Adrenal gland (tissue), 9 donors: ENCODE measurements at regions not wholly inside any gene's neighbourhood (a gene's known extent, or its start where the extent isn't known, plus 50 kb on each side); places are given as distances from the start of the nearest gene placed in this dataset.

Experiments used
- DNase-seq, 7 donors: peaks; one replicate each; pipeline ENCODE4 v3.0.0-alpha.2; 2019 to 2020
- H3K27ac ChIP-seq, 5 donors: fragments of 200-600 bp; sonication (generic) in 4 of 5; 1 replicate in 3 of 5; 2 replicates in 2 of 5; pipeline versions ENCODE4 v1.5.1 to v1.8.0; 2016 to 2020; ENCODE audit warnings: mild to moderate bottlenecking in 1 of 5
- H3K27me3 ChIP-seq: fragments of 200-600 bp; 2 replicates; pipeline ENCODE4 v1.8.0; 2021
- H3K36me3 ChIP-seq, 2 donors: fragments of 200-600 bp; replicated peaks in 1 of 2; 1 replicate in 1 of 2; 2 replicates in 1 of 2; pipeline versions ENCODE4 v1.5.1 to v1.8.0; 2018 to 2022
- H3K4me1 ChIP-seq, 2 donors: fragments of 200-600 bp; replicated peaks in 1 of 2; 1 replicate in 1 of 2; 2 replicates in 1 of 2; pipeline versions ENCODE4 v1.5.1 to v1.8.0; 2018 to 2021
- H3K4me3 ChIP-seq, 4 donors: fragments of 200-600 bp; sonication (generic) in 3 of 4; one replicate each; pipeline ENCODE4 v1.5.1; 2016 to 2018
- H3K9me3 ChIP-seq, 3 donors: fragments of 200-600 bp; sonication (generic) in 1 of 3; replicated peaks in 1 of 3; 1 replicate in 2 of 3; 2 replicates in 1 of 3; pipeline versions ENCODE4 v1.5.1 to v1.8.0; 2016 to 2021
- POLR2A ChIP-seq, 2 donors: fragments of 450-650 bp; IDR thresholded peaks; one replicate each; pipeline ENCODE4 v1.6.1; 2017; ENCODE audit warnings: antibody characterized with exemption in 2 of 2, mild to moderate bottlenecking in 2 of 2, moderate library complexity in 1 of 2
- WGBS, 4 donors: extraction: QIAGEN DNeasy Blood & Tissue Kit in 2 of 4; methylation state at CpG; one replicate each; pipeline versions ENCODE4 v1.1.5 to v1.1.7; 2013 to 2017; 5-methylcytosine and 5-hydroxymethylcytosine counted together
- intact Hi-C, 2 donors: fragments of 100-400 bp; cut with DNase I; formaldehyde crosslinking; loops; one replicate each; pipeline versions ENCODE4 v1.14.1 to v1.15.0; 2022 to 2023
- TF ChIP-seq, protein P1 (sequence below), 6 experiments: fragments of 450-650 bp in 4 of 6; fragments of 200-600 bp in 2 of 6; sonication (generic) in 1 of 6; IDR thresholded peaks; 1 replicate in 5 of 6; 2 replicates in 1 of 6; pipeline versions ENCODE4 v1.5.1 to v1.8.0; 2016 to 2021; ENCODE audit warnings: antibody characterized with exemption in 6 of 6, mild to moderate bottlenecking in 2 of 6, moderate library complexity in 1 of 6
- donor health status: healthy with polysubstance abuse.
- donor health status: Bipolar disorder and iron deficiency.
- donor health status: DM: yes; HTN: yes; CAD: no.
- donor health status: DM: no; HTN: no; CAD: no.
- donor health status: DM: no; HTN: no; CAD: no.

DNA sequence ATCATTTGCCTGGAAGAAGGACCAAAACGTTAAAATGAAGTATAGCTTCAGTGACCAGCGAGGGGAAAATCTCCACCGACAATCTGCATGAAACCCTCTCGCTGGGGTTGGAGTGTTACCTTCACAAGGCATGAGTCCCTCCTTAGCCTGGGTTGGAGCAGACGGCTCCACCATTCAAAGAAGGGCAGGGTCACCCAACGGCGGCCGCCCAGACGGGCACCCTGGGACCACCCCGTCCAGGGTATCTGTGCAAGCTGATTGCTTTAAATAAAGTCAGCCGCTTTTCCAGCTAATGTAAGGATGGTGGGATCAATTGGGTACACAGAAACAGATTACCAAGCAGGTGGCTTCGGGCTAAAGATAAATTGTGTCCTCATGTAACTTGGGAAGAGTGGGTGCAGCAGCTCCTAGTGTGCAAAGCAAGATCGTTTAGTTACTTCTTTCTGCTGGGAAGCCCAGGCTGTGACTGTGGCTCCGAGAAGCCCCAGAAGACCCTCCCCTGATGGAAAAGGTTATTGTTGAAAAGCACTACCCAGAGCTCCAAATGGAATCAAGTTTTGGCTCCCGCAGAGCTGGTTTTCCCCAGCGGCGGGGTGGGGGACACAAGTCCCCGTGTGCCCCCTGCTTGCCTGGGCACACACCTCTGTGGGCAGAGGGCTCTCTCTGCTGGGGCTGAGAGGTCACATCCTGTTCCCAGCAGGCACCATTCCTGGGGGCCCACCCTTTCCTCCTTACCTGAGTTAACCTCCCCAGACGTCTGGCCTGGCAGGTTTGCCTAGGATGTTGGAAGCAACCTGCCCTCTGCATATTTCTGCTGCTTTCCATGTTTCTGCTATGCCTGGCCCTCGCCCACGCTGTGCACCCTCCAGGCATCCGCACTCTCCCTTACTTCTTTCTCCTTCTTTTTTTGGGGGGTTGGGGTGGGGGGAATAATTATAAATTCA, 318.6 kb upstream of the DIO3 start:
- TF ChIP-seq, protein P1, sequence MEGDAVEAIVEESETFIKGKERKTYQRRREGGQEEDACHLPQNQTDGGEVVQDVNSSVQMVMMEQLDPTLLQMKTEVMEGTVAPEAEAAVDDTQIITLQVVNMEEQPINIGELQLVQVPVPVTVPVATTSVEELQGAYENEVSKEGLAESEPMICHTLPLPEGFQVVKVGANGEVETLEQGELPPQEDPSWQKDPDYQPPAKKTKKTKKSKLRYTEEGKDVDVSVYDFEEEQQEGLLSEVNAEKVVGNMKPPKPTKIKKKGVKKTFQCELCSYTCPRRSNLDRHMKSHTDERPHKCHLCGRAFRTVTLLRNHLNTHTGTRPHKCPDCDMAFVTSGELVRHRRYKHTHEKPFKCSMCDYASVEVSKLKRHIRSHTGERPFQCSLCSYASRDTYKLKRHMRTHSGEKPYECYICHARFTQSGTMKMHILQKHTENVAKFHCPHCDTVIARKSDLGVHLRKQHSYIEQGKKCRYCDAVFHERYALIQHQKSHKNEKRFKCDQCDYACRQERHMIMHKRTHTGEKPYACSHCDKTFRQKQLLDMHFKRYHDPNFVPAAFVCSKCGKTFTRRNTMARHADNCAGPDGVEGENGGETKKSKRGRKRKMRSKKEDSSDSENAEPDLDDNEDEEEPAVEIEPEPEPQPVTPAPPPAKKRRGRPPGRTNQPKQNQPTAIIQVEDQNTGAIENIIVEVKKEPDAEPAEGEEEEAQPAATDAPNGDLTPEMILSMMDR (IDR thresholded peaks at IDR 0.05), result no peak
- no peak for TF ChIP-seq POLR2A (IDR thresholded peaks at IDR 0.05)
- no peak for DNase-seq
- no peak overlapping the region for H3K27ac ChIP-seq
- no peaks in the 10 kb centered on the region for H3K27me3 ChIP-seq
- intact Hi-C loops, result no loop called here
- H3K4me3 ChIP-seq, result no peak overlapping the region
- H3K9me3 ChIP-seq, result no peaks in the 10 kb centered on the region
- no peaks in the 10 kb centered on the region for H3K4me1 ChIP-seq
- no peaks in the 10 kb centered on the region for H3K36me3 ChIP-seq
- 69 to 82% (median 77%) methylated on average over 19 to 22 of the region's 22 CpGs for WGBS, 4 donors

DNA sequence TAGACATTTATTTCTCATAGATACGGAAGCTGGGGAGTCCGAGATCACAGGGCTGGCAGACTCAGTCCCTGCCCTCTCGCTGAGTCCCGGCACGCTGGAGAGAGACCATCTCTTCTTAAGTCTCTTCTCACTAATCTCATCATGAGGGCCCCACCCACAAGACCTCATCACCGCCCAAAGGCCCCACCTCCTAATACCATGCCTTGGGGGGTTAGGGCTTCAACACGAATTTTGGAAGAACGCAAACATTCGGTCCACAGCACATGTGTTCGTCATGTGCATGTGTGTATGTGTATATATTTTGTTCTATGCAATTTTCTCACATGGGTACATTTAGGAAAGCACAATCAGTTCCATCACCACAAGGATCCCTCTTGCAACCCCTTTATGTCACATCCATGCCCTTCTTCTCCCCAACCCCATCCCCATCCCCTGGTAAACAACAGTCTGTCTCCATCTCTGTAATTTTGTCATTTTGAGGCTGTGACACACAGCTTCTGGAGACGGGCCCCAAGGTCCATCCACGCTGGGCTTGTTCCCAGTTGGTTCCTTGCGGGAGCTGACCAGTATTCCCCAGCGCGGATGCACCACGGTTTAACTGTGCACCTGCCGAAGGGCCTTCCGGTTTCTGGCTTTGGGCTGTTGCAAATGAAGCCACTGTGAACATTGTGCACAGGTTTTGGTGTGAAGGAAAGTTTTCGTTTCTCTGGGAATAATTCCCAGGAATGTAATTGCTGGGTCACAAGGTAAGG, 317.5 kb upstream of the DIO3 start:
- Histone ChIP-seq H3K36me3 (no peaks in the 10 kb centered on the region), H3K27ac (no peak overlapping the region), H3K4me3 (no peak overlapping the region), H3K27me3 (no peaks in the 10 kb centered on the region), H3K4me1 (no peaks in the 10 kb centered on the region), H3K9me3 (no peaks in the 10 kb centered on the region)
- intact Hi-C loops, result no loop called here
- WGBS, 4 donors, result 79 to 81% (median 80%) methylated on average over 19 of the region's 19 CpGs
- DNase-seq, result peak in 1 of 7 donors; percentile 38
- TF ChIP-seq POLR2A (IDR thresholded peaks at IDR 0.05), result no peak
- TF ChIP-seq, protein P1 (IDR thresholded peaks at IDR 0.05), result no peak

DNA sequence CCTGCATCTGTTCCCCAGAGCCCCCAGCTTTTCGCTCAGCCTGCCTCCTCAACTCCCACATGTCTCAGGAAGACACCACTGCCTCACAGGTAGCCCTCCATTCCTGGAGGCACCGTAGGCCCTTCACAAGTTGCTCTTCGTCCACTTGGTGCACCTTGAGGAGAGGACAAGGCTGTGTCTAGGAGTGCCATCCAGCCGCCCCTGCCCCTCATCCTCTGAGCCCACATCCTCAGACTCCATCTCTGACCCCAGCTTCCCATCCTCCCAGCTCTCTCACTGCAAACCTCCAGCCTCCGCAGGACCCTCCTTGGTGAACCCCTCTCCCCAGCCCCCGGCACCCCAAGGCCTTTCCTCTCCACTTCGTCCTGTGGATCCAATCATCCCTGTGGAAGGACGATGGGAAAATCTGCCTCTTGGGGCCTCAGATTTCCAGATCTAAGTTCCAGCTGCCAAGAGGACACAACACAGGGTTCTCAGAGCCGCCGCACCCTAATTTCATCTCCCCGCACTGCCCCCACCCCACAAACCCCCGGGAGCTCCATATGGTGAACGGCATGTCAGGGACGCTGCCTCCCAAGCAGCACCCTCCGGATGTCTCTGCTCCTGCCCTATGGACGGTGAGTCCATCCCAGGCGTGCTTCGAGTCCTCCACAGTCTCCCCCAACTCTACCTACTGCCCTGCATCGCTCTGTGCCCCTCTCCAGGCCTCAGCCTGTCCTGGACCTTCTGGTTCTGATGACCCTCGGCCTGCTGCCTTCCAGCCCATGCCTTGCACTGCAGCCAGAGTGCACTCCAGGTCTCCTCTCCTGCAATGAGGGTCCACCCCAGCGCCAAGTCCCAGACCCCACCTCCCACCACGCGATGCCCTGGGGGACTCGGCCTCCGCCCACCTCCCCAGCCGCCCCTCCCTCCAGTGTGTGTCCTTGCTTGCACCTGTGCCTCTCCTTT, 314.1 kb upstream of the DIO3 start:
- no peaks in the 10 kb centered on the region for H3K4me1 ChIP-seq
- no peak overlapping the region for H3K27ac ChIP-seq
- DNase-seq, result peak in 1 of 7 donors; percentile 30
- no peaks in the 10 kb centered on the region for H3K9me3 ChIP-seq
- TF ChIP-seq, protein P1 (IDR thresholded peaks at IDR 0.05), result no peak
- no peak for TF ChIP-seq POLR2A (IDR thresholded peaks at IDR 0.05)
- no peaks in the 10 kb centered on the region for H3K36me3 ChIP-seq
- no peak overlapping the region for H3K4me3 ChIP-seq
- WGBS, 4 donors, result 86 to 91% (median 89%) methylated on average over 24 to 26 of the region's 26 CpGs
- intact Hi-C loops, result no loop called here
- H3K27me3 ChIP-seq, result no peaks in the 10 kb centered on the region
